ENCODE measurements at regions not wholly inside any gene's neighbourhood (a gene's known extent, or its start where the extent isn't known, plus 50 kb on each side); places are given as distances from the start of the nearest gene placed in this dataset.

DNA sequence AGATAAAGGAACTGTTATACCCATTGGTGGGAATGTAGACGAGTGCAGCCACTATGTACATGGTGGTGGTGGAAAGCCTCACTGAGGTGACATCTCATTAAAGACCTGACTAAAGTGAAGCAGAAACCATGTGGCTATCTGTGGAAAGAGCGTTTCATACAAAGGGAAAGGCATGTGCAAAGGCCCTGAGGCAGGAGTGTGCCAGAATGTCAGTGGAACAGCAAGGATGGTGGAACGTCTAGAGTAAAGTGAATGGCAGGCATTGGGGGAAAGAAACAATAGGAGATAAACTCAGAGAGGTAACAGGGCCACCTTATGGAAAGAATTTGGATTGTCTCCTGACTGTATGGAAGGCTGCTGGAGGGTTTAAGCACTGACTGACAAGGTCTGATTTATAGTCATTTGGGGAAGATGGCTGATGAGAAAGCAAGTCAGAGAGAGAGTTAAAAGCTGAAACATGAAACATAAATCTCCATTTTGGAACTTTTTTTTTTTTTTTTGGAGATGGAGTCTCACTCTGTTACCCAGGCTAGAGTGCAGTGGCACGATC lies 245.7 kb downstream of the STK31 start:
- Histone ChIP-seq H3K4me3 (no peak overlapping the region), H3K4me1 (no peaks in the 10 kb centered on the region), H3K27ac (no peak overlapping the region), H3K27me3 (no peaks in the 10 kb centered on the region), H3K9me3 (no peaks in the 10 kb centered on the region), H3K36me3 (no peaks in the 10 kb centered on the region)
- DNase-seq = no peak
- in situ Hi-C loops (cut with MboI; ENCODE audit: low pct_ligation_motif_present in 1 of 4, low pct_unique_long_range_greater_than_20kb in 1 of 4, low sequenced_read_pairs in 3 of 4) = no loop called here
- 78 to 84% methylated on average over 4 of the region's 4 CpGs for WGBS, 2 donors (ENCODE audit: low coverage in 1 of 2)
- TF ChIP-seq EP300 (IDR thresholded peaks at IDR 0.05; ENCODE audit: low read depth) = no peak
- TF ChIP-seq, protein P1, sequence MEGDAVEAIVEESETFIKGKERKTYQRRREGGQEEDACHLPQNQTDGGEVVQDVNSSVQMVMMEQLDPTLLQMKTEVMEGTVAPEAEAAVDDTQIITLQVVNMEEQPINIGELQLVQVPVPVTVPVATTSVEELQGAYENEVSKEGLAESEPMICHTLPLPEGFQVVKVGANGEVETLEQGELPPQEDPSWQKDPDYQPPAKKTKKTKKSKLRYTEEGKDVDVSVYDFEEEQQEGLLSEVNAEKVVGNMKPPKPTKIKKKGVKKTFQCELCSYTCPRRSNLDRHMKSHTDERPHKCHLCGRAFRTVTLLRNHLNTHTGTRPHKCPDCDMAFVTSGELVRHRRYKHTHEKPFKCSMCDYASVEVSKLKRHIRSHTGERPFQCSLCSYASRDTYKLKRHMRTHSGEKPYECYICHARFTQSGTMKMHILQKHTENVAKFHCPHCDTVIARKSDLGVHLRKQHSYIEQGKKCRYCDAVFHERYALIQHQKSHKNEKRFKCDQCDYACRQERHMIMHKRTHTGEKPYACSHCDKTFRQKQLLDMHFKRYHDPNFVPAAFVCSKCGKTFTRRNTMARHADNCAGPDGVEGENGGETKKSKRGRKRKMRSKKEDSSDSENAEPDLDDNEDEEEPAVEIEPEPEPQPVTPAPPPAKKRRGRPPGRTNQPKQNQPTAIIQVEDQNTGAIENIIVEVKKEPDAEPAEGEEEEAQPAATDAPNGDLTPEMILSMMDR (IDR thresholded peaks at IDR 0.05) = no peak
- TF ChIP-seq POLR2AphosphoS5 (IDR thresholded peaks at IDR 0.05) = no peak
- TF ChIP-seq POLR2A (IDR thresholded peaks at IDR 0.05) = no peak
- intact Hi-C loops (cut with DNase I; ENCODE audit: low total_unique reads) = no loop called here

DNA sequence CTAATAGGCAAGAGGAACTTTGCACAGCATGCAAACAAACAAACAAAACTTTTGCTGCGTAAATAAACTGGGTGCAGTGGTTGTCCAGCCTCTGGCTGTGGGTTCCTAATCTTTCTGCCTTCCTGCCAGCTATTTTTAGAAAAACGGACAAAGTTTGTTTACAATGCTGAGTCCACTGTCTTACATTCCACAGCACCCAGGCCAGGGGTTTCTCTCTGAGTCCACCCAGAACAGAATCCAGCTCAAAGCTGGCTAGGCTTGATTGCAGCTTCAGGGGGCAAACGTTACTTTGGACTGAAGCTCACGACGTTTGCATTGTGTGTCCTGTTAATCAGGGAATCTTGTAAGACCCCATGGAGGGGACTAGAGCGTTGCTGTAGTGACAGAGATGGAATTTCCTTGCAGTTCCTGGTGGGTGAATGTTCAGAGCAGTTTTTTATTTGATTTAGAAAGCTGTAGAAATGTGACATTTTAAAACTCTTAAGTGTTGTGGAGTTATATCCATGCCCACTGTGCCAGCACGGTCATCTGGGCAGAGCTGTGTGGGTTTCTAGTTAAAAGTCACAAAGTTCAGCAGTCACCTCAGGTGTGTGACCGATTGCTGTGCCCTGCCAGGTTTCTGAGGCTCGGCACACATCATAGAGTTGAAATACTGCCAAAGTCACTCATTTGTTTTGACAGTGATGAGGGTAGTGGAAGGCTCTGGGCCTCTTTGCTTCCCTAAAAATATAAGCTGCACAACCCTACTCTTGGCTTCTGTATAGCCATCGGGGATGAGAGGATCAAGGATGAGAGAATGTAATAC lies 247.0 kb downstream of the STK31 start:
- TF ChIP-seq POLR2A (IDR thresholded peaks at IDR 0.05) (no peak), EP300 (IDR thresholded peaks at IDR 0.05; ENCODE audit: low read depth) (no peak), POLR2AphosphoS5 (IDR thresholded peaks at IDR 0.05) (no peak)
- TF ChIP-seq, protein P1 (IDR thresholded peaks at IDR 0.05) = no peak
- no peak overlapping the region for H3K27ac ChIP-seq

DNA sequence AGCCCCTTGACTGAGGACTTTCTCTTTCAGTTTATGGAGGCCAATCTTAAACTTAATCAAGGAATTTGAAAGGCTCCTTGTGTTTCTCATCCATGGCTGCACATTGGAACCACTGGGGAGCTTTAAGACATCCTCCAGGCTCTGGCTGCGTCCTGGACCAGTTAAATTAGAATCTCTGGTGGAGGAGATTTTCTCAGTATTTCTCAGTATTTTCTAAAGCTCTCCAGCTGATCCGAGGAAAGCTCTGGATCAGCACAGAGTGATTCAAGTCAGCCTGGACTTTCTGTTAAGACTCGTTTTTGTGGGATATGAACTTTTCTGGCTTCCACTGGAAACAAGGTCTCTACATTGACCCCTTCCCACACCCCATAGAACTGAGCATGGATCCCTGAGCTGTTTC lies 249.8 kb downstream of the STK31 start:
- intact Hi-C loops (cut with DNase I; ENCODE audit: low total_unique reads) (no loop called here), in situ Hi-C loops (cut with MboI; ENCODE audit: low pct_ligation_motif_present in 1 of 4, low pct_unique_long_range_greater_than_20kb in 1 of 4, low sequenced_read_pairs in 3 of 4) (no loop called here)
- Histone ChIP-seq H3K4me1 (no peaks in the 10 kb centered on the region), H3K36me3 (no peaks in the 10 kb centered on the region), H3K4me3 (no peak overlapping the region), H3K27ac (no peak overlapping the region), H3K27me3 (no peaks in the 10 kb centered on the region), H3K9me3 (no peaks in the 10 kb centered on the region)
- TF ChIP-seq POLR2A (IDR thresholded peaks at IDR 0.05) (no peak), POLR2AphosphoS5 (IDR thresholded peaks at IDR 0.05) (no peak), EP300 (IDR thresholded peaks at IDR 0.05; ENCODE audit: low read depth) (no peak)
- TF ChIP-seq, protein P1 (IDR thresholded peaks at IDR 0.05) = no peak
- no peak for DNase-seq
- WGBS, 2 donors (ENCODE audit: low coverage in 1 of 2) = 64 to 100% methylated on average over 1 to 3 of the region's 3 CpGs

More for the DNA sequence above, 247.0 kb downstream of the STK31 start:
- H3K4me1 ChIP-seq = no peaks in the 10 kb centered on the region
- H3K4me3 ChIP-seq = no peak overlapping the region
- intact Hi-C loops (cut with DNase I; ENCODE audit: low total_unique reads) (no loop called here), in situ Hi-C loops (cut with MboI; ENCODE audit: low pct_ligation_motif_present in 1 of 4, low pct_unique_long_range_greater_than_20kb in 1 of 4, low sequenced_read_pairs in 3 of 4) (no loop called here)
- H3K36me3 ChIP-seq = no peaks in the 10 kb centered on the region
- no peaks in the 10 kb centered on the region for H3K9me3 ChIP-seq
- WGBS, 2 donors (ENCODE audit: low coverage in 1 of 2) = 28 to 34% methylated on average over 5 to 10 of the region's 10 CpGs
- no peaks in the 10 kb centered on the region for H3K27me3 ChIP-seq
- DNase-seq = no peak

DNA sequence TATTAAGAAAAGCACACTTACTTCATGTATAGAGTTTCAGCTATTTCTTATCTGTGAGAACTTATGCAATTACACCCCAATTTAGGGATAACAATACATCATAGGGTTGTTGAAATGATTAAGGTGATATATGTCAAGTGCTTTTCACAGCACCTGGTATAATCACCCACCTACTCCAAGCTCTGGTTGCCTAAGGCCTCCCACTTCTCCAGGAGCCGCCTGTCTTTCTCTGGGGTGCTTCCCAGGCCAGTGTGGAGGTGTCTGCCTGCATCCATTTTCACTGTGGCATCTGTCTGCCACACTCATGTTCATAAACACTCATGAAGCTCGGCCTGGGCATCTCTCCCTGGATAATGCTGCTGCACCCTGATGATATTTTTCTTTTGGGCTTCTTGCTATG lies 250.3 kb downstream of the STK31 start:
- Histone ChIP-seq H3K27ac (no peak overlapping the region), H3K9me3 (no peaks in the 10 kb centered on the region), H3K4me1 (no peaks in the 10 kb centered on the region), H3K4me3 (no peak overlapping the region), H3K27me3 (no peaks in the 10 kb centered on the region), H3K36me3 (no peaks in the 10 kb centered on the region)
- TF ChIP-seq, protein P1 (IDR thresholded peaks at IDR 0.05) = no peak
- no peak for TF ChIP-seq EP300 (IDR thresholded peaks at IDR 0.05; ENCODE audit: low read depth)
- DNase-seq = no peak
- in situ Hi-C loops (cut with MboI; ENCODE audit: low pct_ligation_motif_present in 1 of 4, low pct_unique_long_range_greater_than_20kb in 1 of 4, low sequenced_read_pairs in 3 of 4) (no loop called here), intact Hi-C loops (cut with DNase I; ENCODE audit: low total_unique reads) (no loop called here)
- WGBS, 2 donors (ENCODE audit: low coverage in 1 of 2) = 64% methylated on average over 2 of the region's 2 CpGs; no CpG with 5 or more reads in 1 of the 2 donors

Data from transverse colon (tissue), 4 donors.